HG02938 (cell line): ENCODE measurements at regions not wholly inside any gene's neighbourhood (a gene's known extent, or its start where the extent isn't known, plus 50 kb on each side); places are given as distances from the start of the nearest gene placed in this dataset.

Experiments
- ATAC-seq: cut with Tn5 transposase; IDR thresholded peaks from one replicate; pipeline ENCODE4 v1.9.1; 2021; ENCODE audit warnings: mild to moderate bottlenecking, moderate library complexity; ENCODE audit not compliant: unreplicated experiment

GRCh38 chr10:78383378-78384048 lies 349.9 kb downstream of the RPS24 start:
- no peak for ATAC-seq

GRCh38 chr10:78384049-78384431 lies 350.4 kb downstream of the RPS24 start:
- no peak for ATAC-seq

- ATAC-seq: no peak
Observed at GRCh38 chr10:78385599-78385998, 351.9 kb downstream of the RPS24 start.

GRCh38 chr10:78386509-78386908 lies 352.8 kb downstream of the RPS24 start:
- ATAC-seq: no peak

- ATAC-seq: no peak
Observed at GRCh38 chr10:78388331-78389050, 354.8 kb downstream of the RPS24 start.

GRCh38 chr10:78389419-78389818 lies 355.8 kb downstream of the RPS24 start:
- ATAC-seq: no peak

GRCh38 chr10:78390051-78390450 lies 356.4 kb downstream of the RPS24 start:
- ATAC-seq: no peak

- no peak for ATAC-seq
Observed at GRCh38 chr10:78390817-78391216, 357.2 kb downstream of the RPS24 start.

- no peak for ATAC-seq
Observed at GRCh38 chr10:78391585-78391984, 357.9 kb downstream of the RPS24 start.

GRCh38 chr10:78392197-78392596 lies 358.5 kb downstream of the RPS24 start:
- ATAC-seq: no peak

- ATAC-seq: no peak
Observed at GRCh38 chr10:78393094-78393493, 359.4 kb downstream of the RPS24 start.

- no peak for ATAC-seq
Observed at GRCh38 chr10:78394047-78394446, 360.4 kb downstream of the RPS24 start.

- ATAC-seq: no peak
Observed at GRCh38 chr10:78395162-78395561, 361.5 kb downstream of the RPS24 start.

- no peak for ATAC-seq
Observed at GRCh38 chr10:78396754-78397153, 363.1 kb downstream of the RPS24 start.

- ATAC-seq: no peak
Observed at GRCh38 chr10:78397786-78398185, 364.1 kb downstream of the RPS24 start.

- no peak for ATAC-seq
Observed at GRCh38 chr10:78398382-78398781, 364.7 kb downstream of the RPS24 start.

- ATAC-seq: no peak
Observed at GRCh38 chr10:78401624-78402367, 368.1 kb downstream of the RPS24 start.

GRCh38 chr10:78402591-78402990 lies 368.9 kb downstream of the RPS24 start:
- ATAC-seq: no peak

- ATAC-seq: no peak
Observed at GRCh38 chr10:78403781-78404180, 370.1 kb downstream of the RPS24 start.

- no peak for ATAC-seq
Observed at GRCh38 chr10:78404296-78404695, 370.6 kb downstream of the RPS24 start.

GRCh38 chr10:78405231-78405630 lies 371.6 kb downstream of the RPS24 start:
- ATAC-seq: no peak

- ATAC-seq: no peak
Observed at GRCh38 chr10:78405736-78406135, 372.1 kb downstream of the RPS24 start.
